ENCODE measurements at regions not wholly inside any gene's neighbourhood (a gene's known extent, or its start where the extent isn't known, plus 50 kb on each side); places are given as distances from the start of the nearest gene placed in this dataset.
A peak's percentile ranks its signal among the peaks of the same experiment; 100 is the strongest.

GRCh38 chr15:38002883-38003477 lies 68.5 kb downstream of the TMCO5A start:
- no peaks in the 10 kb centered on the region for H3K36me3 Mint-ChIP-seq (ENCODE audit: low read depth)
- H3K4me1 Mint-ChIP-seq, result peaks cover 7% of the 10 kb centered on the region
- H3K27ac Mint-ChIP-seq, result no peak overlapping the region
- peaks cover 33% of the 10 kb centered on the region for H3K9me3 Mint-ChIP-seq
- no peak overlapping the region for H3K4me3 Mint-ChIP-seq
- TF ChIP-seq CTCF (IDR thresholded peaks at IDR 0.05; ENCODE audit: unreplicated experiment in 3 of 3), result peak; percentile 41 to 44 (median 42)
- H3K27me3 Mint-ChIP-seq (ENCODE audit: low read depth), result peaks cover under 1% of the 10 kb centered on the region

- no peak overlapping the region for H3K27ac Mint-ChIP-seq
- peaks cover 3% of the 10 kb centered on the region for H3K27me3 Mint-ChIP-seq (ENCODE audit: low read depth)
- TF ChIP-seq CTCF (IDR thresholded peaks at IDR 0.05; ENCODE audit: unreplicated experiment in 3 of 3), result no peak
- H3K36me3 Mint-ChIP-seq (ENCODE audit: low read depth), result no peaks in the 10 kb centered on the region
- H3K9me3 Mint-ChIP-seq, result peaks cover 30% of the 10 kb centered on the region
- peaks cover 7% of the 10 kb centered on the region for H3K4me1 Mint-ChIP-seq
- H3K4me3 Mint-ChIP-seq, result no peak overlapping the region
Observed at GRCh38 chr15:38004218-38004861, 69.9 kb downstream of the TMCO5A start.

GRCh38 chr15:38005953-38006808 lies 71.7 kb downstream of the TMCO5A start:
- no peak for TF ChIP-seq CTCF (IDR thresholded peaks at IDR 0.05; ENCODE audit: unreplicated experiment in 3 of 3)
- Mint-ChIP-seq H3K27me3 (ENCODE audit: low read depth) (peaks cover 3% of the 10 kb centered on the region), H3K27ac (peak overlapping the region in 2 of 3 experiments; percentile 29 to 54), H3K4me3 (no peak overlapping the region), H3K36me3 (ENCODE audit: low read depth) (no peaks in the 10 kb centered on the region), H3K4me1 (peaks cover 7% of the 10 kb centered on the region), H3K9me3 (peaks cover 20% of the 10 kb centered on the region)

DNA sequence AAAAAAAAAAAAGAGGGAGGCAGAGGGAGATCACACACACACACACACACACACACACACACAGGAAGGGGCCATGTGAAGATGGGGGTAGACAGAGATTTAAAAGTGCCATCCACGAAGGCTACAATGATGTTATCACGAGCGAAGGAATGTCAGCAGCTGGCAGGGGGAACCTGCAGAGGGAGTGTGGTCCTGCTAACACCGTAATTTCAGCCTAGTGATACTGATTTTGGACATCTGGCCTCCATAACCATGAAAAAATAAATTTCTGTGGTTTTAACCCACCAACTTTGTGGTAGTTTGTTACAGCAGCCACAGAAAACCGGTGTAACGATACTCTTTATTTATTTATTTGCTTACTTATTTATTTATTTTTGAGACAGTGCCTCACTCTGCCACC lies 76.0 kb downstream of the TMCO5A start:
- H3K4me3 Mint-ChIP-seq, result no peak overlapping the region

GRCh38 chr15:38012894-38013293 lies 78.5 kb downstream of the TMCO5A start:
- H3K27me3 Mint-ChIP-seq (ENCODE audit: low read depth), result peaks cover 7% of the 10 kb centered on the region
- H3K27ac Mint-ChIP-seq, result no peak overlapping the region
- no peaks in the 10 kb centered on the region for H3K9me3 Mint-ChIP-seq
- no peak overlapping the region for H3K4me3 Mint-ChIP-seq
- H3K4me1 Mint-ChIP-seq, result no peaks in the 10 kb centered on the region
- no peaks in the 10 kb centered on the region for H3K36me3 Mint-ChIP-seq (ENCODE audit: low read depth)
- TF ChIP-seq CTCF (IDR thresholded peaks at IDR 0.05; ENCODE audit: unreplicated experiment in 3 of 3), result no peak

More for the DNA sequence above, 76.0 kb downstream of the TMCO5A start:
- no peaks in the 10 kb centered on the region for H3K36me3 Mint-ChIP-seq (ENCODE audit: low read depth)
- no peak overlapping the region for H3K27ac Mint-ChIP-seq
- peaks cover 3% of the 10 kb centered on the region for H3K27me3 Mint-ChIP-seq (ENCODE audit: low read depth)
- H3K4me1 Mint-ChIP-seq, result peaks cover 7% of the 10 kb centered on the region
- no peaks in the 10 kb centered on the region for H3K9me3 Mint-ChIP-seq
- TF ChIP-seq CTCF (IDR thresholded peaks at IDR 0.05; ENCODE audit: unreplicated experiment in 3 of 3), result no peak

All from nephron (organoid).